AG04450 (cell line): ENCODE measurements at regions not wholly inside any gene's neighbourhood (a gene's known extent, or its start where the extent isn't known, plus 50 kb on each side); places are given as distances from the start of the nearest gene placed in this dataset.
"Not testable (repeated sequence)": the region's sequence is repeated elsewhere in the genome, so short reads cannot be mapped to it uniquely, and the experiment has no call there.

Experiments
- CTCF ChIA-PET: fragments of 300-600, 350-600 bp; formaldehyde crosslinking; extraction: SDS; loops from one replicate; lab custom pipeline; 2022; ENCODE audit warnings: antibody characterized with exemption, inconsistent platforms; lab: Charles Lee
- POLR2A ChIA-PET: fragments of 350-600 bp; formaldehyde crosslinking; extraction: SDS; loops from one replicate; lab custom pipeline; 2021; ENCODE audit warnings: antibody characterized with exemption, inconsistent platforms; lab: Yijun Ruan, JAX
- DNase-seq: peaks from one replicate; pipeline ENCODE4 v3.0.0-alpha.2; 2011; ENCODE audit warnings: low read depth, low spot score
- H3K27ac ChIP-seq: one replicate; pipeline ENCODE4 v1.5.1; 2012; ENCODE audit warnings: low read depth, low read length, control low read depth
- H3K27me3 ChIP-seq: one replicate; pipeline ENCODE4 v1.6.0; 2012; ENCODE audit warnings: low read length; ENCODE audit not compliant: control insufficient read depth, insufficient read depth
- H3K4me3 ChIP-seq: 2 replicates; pipeline ENCODE4 v1.5.1; 2011; ENCODE audit warnings: mild to moderate bottlenecking, low read depth, low read length, control low read depth
- H3K9me3 ChIP-seq: 2 replicates; pipeline ENCODE4 v1.5.1; 2012; ENCODE audit warnings: low read length; ENCODE audit not compliant: control insufficient read depth, insufficient read depth
- TF ChIP-seq, protein P1 (sequence below): IDR thresholded peaks from 2 replicates; pipeline ENCODE4 v1.5.1; 2011; ENCODE audit warnings: low read depth, low read length, control low read depth, inconsistent platforms

DNA sequence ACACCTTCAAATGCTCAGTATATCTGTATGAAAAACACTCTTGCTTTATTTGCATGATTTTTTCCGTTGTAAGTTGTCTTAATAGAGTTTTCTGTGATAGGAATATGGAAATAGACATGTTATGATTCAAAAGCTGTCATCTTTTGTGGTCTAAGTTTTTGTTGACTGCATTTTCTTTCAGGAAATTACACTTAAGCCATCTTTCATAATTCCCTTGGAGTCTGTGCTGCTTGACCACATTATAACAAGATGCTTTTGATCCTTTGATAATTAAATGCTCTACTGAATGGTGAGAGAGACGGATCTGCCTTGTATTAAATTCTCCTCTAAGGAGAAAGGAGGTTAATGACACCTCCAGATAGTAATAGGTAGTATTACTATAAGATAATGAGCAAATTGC lies 272.8 kb upstream of the DAAM1 start:
- H3K4me3 ChIP-seq: no peak overlapping the region
- ChIA-PET POLR2A (interaction anchor here (1.5 kb wide), 1 partner anchor 16 kb away, joined by 3 read pairs; no protein-coding TSS in a partner anchor), CTCF (no interaction called here)
- no peak for DNase-seq
- H3K27me3 ChIP-seq: no peaks in the 10 kb centered on the region
- TF ChIP-seq, protein P1, sequence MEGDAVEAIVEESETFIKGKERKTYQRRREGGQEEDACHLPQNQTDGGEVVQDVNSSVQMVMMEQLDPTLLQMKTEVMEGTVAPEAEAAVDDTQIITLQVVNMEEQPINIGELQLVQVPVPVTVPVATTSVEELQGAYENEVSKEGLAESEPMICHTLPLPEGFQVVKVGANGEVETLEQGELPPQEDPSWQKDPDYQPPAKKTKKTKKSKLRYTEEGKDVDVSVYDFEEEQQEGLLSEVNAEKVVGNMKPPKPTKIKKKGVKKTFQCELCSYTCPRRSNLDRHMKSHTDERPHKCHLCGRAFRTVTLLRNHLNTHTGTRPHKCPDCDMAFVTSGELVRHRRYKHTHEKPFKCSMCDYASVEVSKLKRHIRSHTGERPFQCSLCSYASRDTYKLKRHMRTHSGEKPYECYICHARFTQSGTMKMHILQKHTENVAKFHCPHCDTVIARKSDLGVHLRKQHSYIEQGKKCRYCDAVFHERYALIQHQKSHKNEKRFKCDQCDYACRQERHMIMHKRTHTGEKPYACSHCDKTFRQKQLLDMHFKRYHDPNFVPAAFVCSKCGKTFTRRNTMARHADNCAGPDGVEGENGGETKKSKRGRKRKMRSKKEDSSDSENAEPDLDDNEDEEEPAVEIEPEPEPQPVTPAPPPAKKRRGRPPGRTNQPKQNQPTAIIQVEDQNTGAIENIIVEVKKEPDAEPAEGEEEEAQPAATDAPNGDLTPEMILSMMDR: no peak
- H3K27ac ChIP-seq: no peak overlapping the region
- H3K9me3 ChIP-seq: no peaks in the 10 kb centered on the region

DNA sequence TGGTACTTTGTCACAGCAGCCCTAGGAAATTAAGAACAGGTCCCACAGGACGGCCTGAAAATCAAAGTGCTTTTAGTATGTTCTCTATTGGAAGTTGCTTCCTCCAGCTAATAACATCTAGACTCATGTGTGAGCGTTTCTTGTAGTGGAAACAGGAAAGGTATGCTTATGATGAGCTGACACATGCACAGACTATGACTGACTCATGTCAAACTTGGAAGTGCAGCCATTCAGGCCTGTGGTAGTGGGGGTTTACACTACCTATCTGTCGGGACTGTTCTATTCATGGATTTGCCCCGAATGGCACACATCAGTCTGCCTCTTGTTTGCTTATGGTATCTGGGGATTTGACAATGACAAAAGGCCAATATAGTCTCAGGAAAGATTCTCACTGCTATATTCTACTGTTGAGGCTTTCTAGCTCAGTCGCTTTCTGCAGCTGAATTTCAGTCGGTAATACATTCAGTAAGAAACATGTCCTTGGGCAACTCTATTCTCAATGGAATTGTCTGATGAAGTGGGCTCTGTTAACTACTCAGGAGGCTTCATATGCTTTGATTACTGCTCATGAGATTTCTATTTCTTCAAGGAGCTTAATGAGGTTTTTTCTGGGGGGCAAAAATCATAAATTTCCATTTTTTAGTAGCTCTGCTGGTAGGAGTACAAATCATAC lies 270.3 kb upstream of the DAAM1 start:
- ChIA-PET CTCF (no interaction called here), POLR2A (no interaction called here)
- Histone ChIP-seq H3K4me3 (no peak overlapping the region), H3K9me3 (no peaks in the 10 kb centered on the region), H3K27me3 (no peaks in the 10 kb centered on the region), H3K27ac (no peak overlapping the region)
- DNase-seq: no peak
- TF ChIP-seq, protein P1: no peak

DNA sequence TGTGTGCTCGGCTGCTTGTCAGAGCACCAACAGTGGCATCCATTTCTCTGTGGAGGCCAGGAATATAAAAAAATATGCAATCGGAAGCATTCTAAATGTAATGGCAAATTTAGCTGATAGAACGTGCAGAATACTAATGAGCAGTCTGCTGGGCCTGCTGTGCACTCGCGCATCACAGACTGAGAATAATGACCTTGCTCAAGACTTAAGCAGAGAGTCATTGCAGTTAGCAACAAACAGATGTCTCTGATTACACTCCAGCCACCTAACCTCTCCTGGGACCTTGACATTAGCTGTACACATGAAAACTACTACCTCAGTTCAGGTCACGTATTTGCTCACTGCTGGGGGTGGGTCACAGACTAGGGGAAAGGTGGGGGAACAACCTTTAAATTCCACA lies 269.2 kb upstream of the DAAM1 start:
- Histone ChIP-seq H3K27ac (no peak overlapping the region), H3K4me3 (no peak overlapping the region), H3K27me3 (peaks cover under 1% of the 10 kb centered on the region), H3K9me3 (no peaks in the 10 kb centered on the region)
- CTCF ChIA-PET: interaction anchor here (0.5 kb wide), 1 partner anchor 13 kb away, joined by 3 read pairs; no protein-coding TSS in a partner anchor
- POLR2A ChIA-PET: interaction anchor here (0.9 kb wide), 1 partner anchor 23 kb away, joined by 4 read pairs; no protein-coding TSS in a partner anchor
- DNase-seq: no peak
- TF ChIP-seq, protein P1: no peak

DNA sequence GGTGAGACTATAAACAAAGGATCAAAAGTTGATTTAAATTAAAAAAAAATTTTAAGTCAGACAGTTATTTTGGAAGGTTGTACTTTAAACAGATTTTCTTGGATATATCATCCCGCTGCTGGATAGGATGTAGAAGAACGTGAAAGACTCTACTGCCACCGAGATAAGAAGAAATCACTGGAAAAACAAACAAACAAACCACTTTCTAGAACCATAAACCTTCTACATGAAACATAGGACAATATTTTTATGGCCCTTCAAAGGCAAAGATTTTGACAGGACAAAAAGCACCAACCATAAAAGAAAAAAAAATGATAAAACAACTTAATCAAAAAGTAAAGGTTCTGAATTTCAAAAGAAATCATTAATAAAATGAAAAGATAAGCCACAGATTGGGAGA lies 268.2 kb upstream of the DAAM1 start:
- Histone ChIP-seq H3K4me3 (no peak overlapping the region), H3K27me3 (peaks cover 3% of the 10 kb centered on the region), H3K9me3 (no peaks in the 10 kb centered on the region), H3K27ac (no peak overlapping the region)
- DNase-seq: no peak
- TF ChIP-seq, protein P1: no peak
- CTCF ChIA-PET: no interaction called here
- POLR2A ChIA-PET: interaction anchor here (0.9 kb wide), 1 partner anchor 22 kb away, joined by 4 read pairs; no protein-coding TSS in a partner anchor

DNA sequence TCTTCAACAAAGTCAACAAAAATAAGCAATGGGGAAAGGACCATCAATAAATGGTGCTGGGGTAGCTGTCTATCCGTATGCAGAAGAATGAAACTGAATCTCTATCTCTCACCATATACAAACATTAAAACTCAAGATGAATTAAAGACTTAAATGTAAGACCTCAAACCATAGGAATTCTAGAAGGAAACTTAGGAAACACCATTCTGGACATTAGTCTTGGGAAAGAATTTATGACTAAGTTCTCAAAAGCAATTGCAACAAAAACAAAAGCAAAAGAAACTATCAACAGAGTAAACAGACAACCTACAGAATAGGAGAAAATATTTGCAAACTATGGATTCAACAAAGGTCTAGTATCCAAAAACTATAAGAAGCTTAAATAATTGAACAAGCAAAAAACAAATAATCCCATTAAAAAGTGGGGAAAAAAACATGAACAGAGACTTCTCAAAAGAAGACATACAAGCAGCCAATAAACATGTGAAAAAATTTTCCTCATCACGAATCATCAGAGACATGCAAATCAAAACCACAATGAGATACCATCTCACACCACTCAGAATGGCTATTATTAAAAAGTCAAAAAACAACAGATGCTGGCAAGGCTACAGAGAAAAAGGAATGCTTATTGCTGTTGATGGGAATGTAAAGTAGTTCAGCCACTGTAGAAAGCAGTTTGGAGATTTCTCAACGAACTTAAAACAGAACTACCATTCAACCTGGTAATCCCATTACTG lies 266.1 kb upstream of the DAAM1 start:
- H3K9me3 ChIP-seq, POLR2A ChIA-PET, H3K27ac ChIP-seq, H3K4me3 ChIP-seq, DNase-seq, H3K27me3 ChIP-seq, CTCF ChIA-PET: not testable (repeated sequence)
